ENCODE measurements at regions not wholly inside any gene's neighbourhood (a gene's known extent, or its start where the extent isn't known, plus 50 kb on each side); places are given as distances from the start of the nearest gene placed in this dataset.

GRCh38 chr4:57435300-57435699 is 325.1 kb upstream of the IGFBP7 start:
- no peak for DNase-seq
- Histone ChIP-seq H3K27ac (no peak overlapping the region), H3K36me3 (no peaks in the 10 kb centered on the region), H3K4me1 (no peaks in the 10 kb centered on the region), H3K27me3 (no peaks in the 10 kb centered on the region), H3K4me3 (no peak overlapping the region), H3K9me3 (no peaks in the 10 kb centered on the region)
- intact Hi-C loops (cut with DNase I) = no loop called here
- no peak for ATAC-seq
- FAIRE-seq = no peak
- WGBS, 2 donors = 58 to 74% methylated on average over 3 of the region's 3 CpGs
- TF ChIP-seq CTCF (IDR thresholded peaks at IDR 0.05) = no peak

- no peak for TF ChIP-seq CTCF (IDR thresholded peaks at IDR 0.05)
- H3K4me1 ChIP-seq = no peaks in the 10 kb centered on the region
- intact Hi-C loops (cut with DNase I) = no loop called here
- no peaks in the 10 kb centered on the region for H3K9me3 ChIP-seq
- no peak overlapping the region for H3K4me3 ChIP-seq
- ATAC-seq (peak; percentile 20 to 76 (median 52)), DNase-seq (peak in 1 of 6 donors; percentile 11), FAIRE-seq (no peak)
- H3K27ac ChIP-seq = no peak overlapping the region
- no peaks in the 10 kb centered on the region for H3K27me3 ChIP-seq
- WGBS, 2 donors = 46 to 63% methylated on average over 2 of the region's 2 CpGs
- no peaks in the 10 kb centered on the region for H3K36me3 ChIP-seq
Observed at GRCh38 chr4:57430726-57431125, 320.5 kb upstream of the IGFBP7 start.

GRCh38 chr4:57426779-57427395 is 316.7 kb upstream of the IGFBP7 start:
- no peaks in the 10 kb centered on the region for H3K27me3 ChIP-seq
- H3K36me3 ChIP-seq = no peaks in the 10 kb centered on the region
- H3K4me3 ChIP-seq = no peak overlapping the region
- no peaks in the 10 kb centered on the region for H3K4me1 ChIP-seq
- DNase-seq (peak; percentile 40 to 85 (median 66)), FAIRE-seq (no peak), ATAC-seq (peak; percentile 58 to 85 (median 82))
- peak in 3 of 4 donors; percentile 24 to 51 (median 40) for TF ChIP-seq CTCF (IDR thresholded peaks at IDR 0.05)
- no peaks in the 10 kb centered on the region for H3K9me3 ChIP-seq
- no peak overlapping the region for H3K27ac ChIP-seq
- WGBS, 2 donors = 5% methylated on average over 11 of the region's 11 CpGs
- intact Hi-C loops (cut with DNase I) = no loop called here

GRCh38 chr4:57425610-57426009 is 315.4 kb upstream of the IGFBP7 start:
- ATAC-seq = no peak
- 50 to 63% methylated on average over 1 of the region's 1 CpG for WGBS, 2 donors
- Histone ChIP-seq H3K4me1 (no peaks in the 10 kb centered on the region), H3K9me3 (no peaks in the 10 kb centered on the region), H3K27me3 (no peaks in the 10 kb centered on the region), H3K4me3 (no peak overlapping the region), H3K36me3 (no peaks in the 10 kb centered on the region), H3K27ac (no peak overlapping the region)
- intact Hi-C loops (cut with DNase I) = no loop called here
- FAIRE-seq = no peak
- DNase-seq = no peak
- TF ChIP-seq CTCF (IDR thresholded peaks at IDR 0.05) = no peak

GRCh38 chr4:57424232-57424897 is 314.2 kb upstream of the IGFBP7 start:
- Histone ChIP-seq H3K4me1 (no peaks in the 10 kb centered on the region), H3K4me3 (no peak overlapping the region), H3K27ac (no peak overlapping the region), H3K9me3 (no peaks in the 10 kb centered on the region), H3K27me3 (no peaks in the 10 kb centered on the region), H3K36me3 (no peaks in the 10 kb centered on the region)
- peak in 3 of 6 donors; percentile 41 to 60 (median 46) for DNase-seq
- peak; percentile 70 to 93 (median 86) for ATAC-seq
- FAIRE-seq = no peak
- TF ChIP-seq CTCF (IDR thresholded peaks at IDR 0.05) = no peak
- 51 to 66% methylated on average over 6 of the region's 6 CpGs for WGBS, 2 donors
- intact Hi-C loops (cut with DNase I) = no loop called here

Data from pancreas (tissue), 10 donors.